Keratinocyte (primary cell): ENCODE measurements at regions not wholly inside any gene's neighbourhood (a gene's known extent, or its start where the extent isn't known, plus 50 kb on each side); places are given as distances from the start of the nearest gene placed in this dataset.

ENCODE experiments used
- DNase-seq: peaks from one replicate; pipeline ENCODE4 v3.0.0-alpha.2; 2011; ENCODE audit warnings: low read depth, missing footprints, low spot score
- FAIRE-seq: peaks from 2 replicates; lab custom pipeline; 2011; peaks lifted over from hg19 to GRCh38; lab: Jason Lieb, UNC
- H2AFZ ChIP-seq: 2 replicates; pipeline ENCODE4 v1.6.0; 2012; ENCODE audit warnings: low read length, control low read depth, inconsistent platforms; ENCODE audit not compliant: control insufficient read depth
- H3K27ac ChIP-seq: 2 replicates; pipeline ENCODE4 v1.5.1; 2011; ENCODE audit warnings: low read length; ENCODE audit not compliant: control insufficient read depth, insufficient read depth
- H3K27me3 ChIP-seq: 3 replicates; pipeline ENCODE4 v1.6.0; 2011; ENCODE audit warnings: low read length; ENCODE audit not compliant: control insufficient read depth, insufficient read depth; ENCODE audit errors: extremely low read depth
- H3K36me3 ChIP-seq, 2 experiments: 2 replicates in 1 of 2; 3 replicates in 1 of 2; pipeline ENCODE4 v1.5.1; 2011; ENCODE audit warnings: low read length in 2 of 2, mild to moderate bottlenecking in 1 of 2; ENCODE audit not compliant: control insufficient read depth in 2 of 2, insufficient read depth in 2 of 2; ENCODE audit errors: extremely low read depth in 1 of 2
- H3K4me1 ChIP-seq: 3 replicates; pipeline ENCODE4 v1.5.1; 2011; ENCODE audit warnings: low read length; ENCODE audit not compliant: control insufficient read depth, insufficient read depth; ENCODE audit errors: extremely low read depth
- H3K4me2 ChIP-seq: 3 replicates; pipeline ENCODE4 v1.6.0; 2011; ENCODE audit warnings: low read depth, low read length; ENCODE audit not compliant: control insufficient read depth, insufficient read depth; ENCODE audit errors: extremely low read depth
- H3K4me3 ChIP-seq, 3 experiments: fragments of 200-600 bp in 1 of 3; sonication (generic) in 1 of 3; 2 replicates in 2 of 3; 3 replicates in 1 of 3; pipeline ENCODE4 v1.5.1; 2011 to 2016; ENCODE audit warnings: low read length in 3 of 3, mild to moderate bottlenecking in 3 of 3, control low read depth in 2 of 3, inconsistent platforms in 1 of 3, low read depth in 1 of 3, mixed read lengths in 1 of 3, mixed run types in 1 of 3, moderate library complexity in 1 of 3; ENCODE audit not compliant: control insufficient read depth in 2 of 3, insufficient read depth in 2 of 3; ENCODE audit errors: extremely low read depth in 1 of 3
- H3K79me2 ChIP-seq: 2 replicates; pipeline ENCODE4 v1.6.0; 2012; ENCODE audit warnings: low read length; ENCODE audit not compliant: control insufficient read depth, insufficient read depth
- H3K9ac ChIP-seq: 3 replicates; pipeline ENCODE4 v1.6.0; 2011; ENCODE audit warnings: low read length; ENCODE audit not compliant: control insufficient read depth, insufficient read depth; ENCODE audit errors: extremely low read depth
- H3K9me1 ChIP-seq: 3 replicates; pipeline ENCODE4 v1.6.0; 2011; ENCODE audit warnings: low read length; ENCODE audit not compliant: control insufficient read depth, insufficient read depth; ENCODE audit errors: extremely low read depth
- H3K9me3 ChIP-seq: 2 replicates; pipeline ENCODE4 v1.5.1; 2012; ENCODE audit warnings: low read depth, low read length; ENCODE audit not compliant: control insufficient read depth
- H4K20me1 ChIP-seq: 3 replicates; pipeline ENCODE4 v1.6.0; 2011; ENCODE audit warnings: low read length; ENCODE audit not compliant: control insufficient read depth, insufficient read depth; ENCODE audit errors: extremely low read depth
- EZH2 ChIP-seq: IDR thresholded peaks from one replicate; pipeline ENCODE4 v1.6.1; 2012; ENCODE audit warnings: inconsistent platforms, mild to moderate bottlenecking, low read length, moderate library complexity
- dilution Hi-C: fragments of 300-500 bp; cut with MboI; formaldehyde crosslinking; loops from one replicate; pipeline ENCODE4 v1.7.0; 2020; ENCODE audit warnings: low sequenced_read_pairs; ENCODE audit not compliant: extremely low pct_ligation_motif_present
- TF ChIP-seq, protein P1 (sequence below), 3 experiments: IDR thresholded peaks in 1 of 3; conservative IDR thresholded peaks in 1 of 3; optimal IDR thresholded peaks in 1 of 3; 2 replicates in 2 of 3; 3 replicates in 1 of 3; pipeline versions ENCODE3 to v1.5.1; 2011; ENCODE audit warnings: low read length in 3 of 3, mild to moderate bottlenecking in 3 of 3, moderate library complexity in 2 of 3, control low read depth in 1 of 3, inconsistent platforms in 1 of 3; ENCODE audit not compliant: insufficient read depth in 2 of 3; ENCODE audit errors: extremely low read depth in 1 of 3

GRCh38 chr2:3126911-3127621, 250.6 kb downstream of the EIPR1 start:
- no peaks in the 10 kb centered on the region for H3K9me3 ChIP-seq
- H4K20me1 ChIP-seq: no peaks in the 10 kb centered on the region
- dilution Hi-C loops: no loop called here
- no peaks in the 10 kb centered on the region for H3K36me3 ChIP-seq
- H3K9me1 ChIP-seq: no peaks in the 10 kb centered on the region
- no peaks in the 10 kb centered on the region for H3K27me3 ChIP-seq
- no peak overlapping the region for H2AFZ ChIP-seq
- no peak for TF ChIP-seq EZH2
- TF ChIP-seq, protein P1, sequence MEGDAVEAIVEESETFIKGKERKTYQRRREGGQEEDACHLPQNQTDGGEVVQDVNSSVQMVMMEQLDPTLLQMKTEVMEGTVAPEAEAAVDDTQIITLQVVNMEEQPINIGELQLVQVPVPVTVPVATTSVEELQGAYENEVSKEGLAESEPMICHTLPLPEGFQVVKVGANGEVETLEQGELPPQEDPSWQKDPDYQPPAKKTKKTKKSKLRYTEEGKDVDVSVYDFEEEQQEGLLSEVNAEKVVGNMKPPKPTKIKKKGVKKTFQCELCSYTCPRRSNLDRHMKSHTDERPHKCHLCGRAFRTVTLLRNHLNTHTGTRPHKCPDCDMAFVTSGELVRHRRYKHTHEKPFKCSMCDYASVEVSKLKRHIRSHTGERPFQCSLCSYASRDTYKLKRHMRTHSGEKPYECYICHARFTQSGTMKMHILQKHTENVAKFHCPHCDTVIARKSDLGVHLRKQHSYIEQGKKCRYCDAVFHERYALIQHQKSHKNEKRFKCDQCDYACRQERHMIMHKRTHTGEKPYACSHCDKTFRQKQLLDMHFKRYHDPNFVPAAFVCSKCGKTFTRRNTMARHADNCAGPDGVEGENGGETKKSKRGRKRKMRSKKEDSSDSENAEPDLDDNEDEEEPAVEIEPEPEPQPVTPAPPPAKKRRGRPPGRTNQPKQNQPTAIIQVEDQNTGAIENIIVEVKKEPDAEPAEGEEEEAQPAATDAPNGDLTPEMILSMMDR (optimal IDR thresholded peaks at IDR 0.05 in 1 of 3, IDR thresholded peaks at IDR 0.05 in 1 of 3, conservative IDR thresholded peaks at IDR 0.05 in 1 of 3; ENCODE audit: extremely low read depth in 1 of 3, insufficient read depth in 2 of 3, low read length in 3 of 3): no peak
- H3K4me1 ChIP-seq: peaks cover 5% of the 10 kb centered on the region
- H3K9ac ChIP-seq: no peak overlapping the region
- no peak overlapping the region for H3K4me2 ChIP-seq
- DNase-seq: no peak
- no peak overlapping the region for H3K27ac ChIP-seq
- H3K4me3 ChIP-seq: no peak overlapping the region
- no peak for FAIRE-seq
- no peaks in the 10 kb centered on the region for H3K79me2 ChIP-seq

DNA sequence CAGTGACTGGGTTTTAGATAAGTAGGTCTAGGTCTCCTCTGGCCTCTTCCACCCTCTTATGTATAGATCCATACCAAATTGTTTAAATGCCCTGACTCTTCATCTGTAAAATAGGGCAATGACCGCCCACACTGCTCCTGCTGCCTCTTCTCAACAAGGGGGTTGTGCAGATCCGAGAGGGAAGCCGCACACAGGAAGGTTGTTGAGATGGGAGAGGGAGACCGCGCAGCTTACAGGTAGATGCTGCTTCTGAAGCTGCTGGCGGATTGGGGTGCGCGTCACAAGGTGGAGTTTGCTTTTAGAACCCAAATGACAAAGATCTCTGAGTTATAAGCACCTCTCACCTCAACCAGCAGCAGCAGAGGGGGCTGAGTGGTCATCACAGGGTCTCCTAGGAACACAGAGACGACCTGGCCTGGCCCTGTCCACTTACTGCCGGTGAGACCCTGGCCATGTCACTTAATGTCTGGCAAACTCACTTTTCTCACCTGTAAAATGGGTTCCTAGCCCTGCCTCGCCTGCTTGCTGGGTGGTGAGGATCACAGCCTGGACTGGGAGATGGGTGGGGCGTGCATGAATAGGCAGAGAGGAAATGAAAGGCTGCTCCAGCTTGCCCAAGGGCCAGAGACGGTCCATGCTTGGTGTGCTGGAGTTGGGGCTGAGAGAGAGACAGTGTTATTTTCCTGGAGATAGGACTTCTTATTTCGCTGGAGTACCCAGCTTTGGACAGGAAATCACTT, 251.3 kb downstream of the EIPR1 start:
- H3K27ac ChIP-seq: no peak overlapping the region
- no peak overlapping the region for H3K9ac ChIP-seq
- H3K4me3 ChIP-seq: no peak overlapping the region
- DNase-seq: no peak
- no peak overlapping the region for H3K4me2 ChIP-seq
- no peaks in the 10 kb centered on the region for H3K27me3 ChIP-seq
- no peaks in the 10 kb centered on the region for H4K20me1 ChIP-seq
- no peaks in the 10 kb centered on the region for H3K9me3 ChIP-seq
- no peaks in the 10 kb centered on the region for H3K36me3 ChIP-seq
- peaks cover 5% of the 10 kb centered on the region for H3K4me1 ChIP-seq
- TF ChIP-seq, protein P1 (optimal IDR thresholded peaks at IDR 0.05 in 1 of 3, IDR thresholded peaks at IDR 0.05 in 1 of 3, conservative IDR thresholded peaks at IDR 0.05 in 1 of 3; ENCODE audit: extremely low read depth in 1 of 3, insufficient read depth in 2 of 3, low read length in 3 of 3): no peak
- no peak for TF ChIP-seq EZH2
- no peak for FAIRE-seq
- dilution Hi-C loops: no loop called here
- no peaks in the 10 kb centered on the region for H3K79me2 ChIP-seq
- H3K9me1 ChIP-seq: no peaks in the 10 kb centered on the region
- no peak overlapping the region for H2AFZ ChIP-seq
